Peyer's patch (tissue), 4 donors: ENCODE measurements at regions not wholly inside any gene's neighbourhood (a gene's known extent, or its start where the extent isn't known, plus 50 kb on each side); places are given as distances from the start of the nearest gene placed in this dataset.
A peak's percentile ranks its signal among the peaks of the same experiment; 100 is the strongest.

Experiments
- DNase-seq, 3 donors: peaks; one replicate each; pipeline ENCODE4 v3.0.0-alpha.2; 2017 to 2019
- H3K27ac ChIP-seq, 4 donors: fragments of 200-600 bp; sonication (generic); one replicate each; pipeline ENCODE4 v1.5.1; 2016 to 2019
- H3K27me3 ChIP-seq, 2 donors: fragments of 200-600 bp; sonication (generic); one replicate each; pipeline ENCODE4 v1.5.1; 2019
- H3K36me3 ChIP-seq, 3 donors: fragments of 200-600 bp; sonication (generic); one replicate each; pipeline ENCODE4 v1.5.1; 2016 to 2019
- H3K4me1 ChIP-seq, 4 donors: fragments of 200-600 bp; sonication (generic); one replicate each; pipeline ENCODE4 v1.5.1; 2016 to 2019
- H3K4me3 ChIP-seq, 4 donors: fragments of 200-600 bp; sonication (generic); 1 replicate in 3 of 4; 2 replicates in 1 of 4; pipeline ENCODE4 v1.5.1; 2016 to 2019; ENCODE audit warnings: mild to moderate bottlenecking in 1 of 4
- H3K9me3 ChIP-seq, 4 donors: fragments of 200-600 bp; sonication (generic); one replicate each; pipeline ENCODE4 v1.5.1; 2016 to 2019; ENCODE audit warnings: mild to moderate bottlenecking in 1 of 4
- POLR2A ChIP-seq, 2 donors: fragments of 450-650 bp; IDR thresholded peaks; one replicate each; pipeline ENCODE4 v1.5.1; 2017; ENCODE audit warnings: antibody characterized with exemption in 2 of 2, mild to moderate bottlenecking in 2 of 2, moderate library complexity in 2 of 2
- TF ChIP-seq, protein P1 (sequence below), 6 experiments: fragments of 450-650 bp in 4 of 6; fragments of 200-600 bp in 2 of 6; sonication (generic) in 1 of 6; IDR thresholded peaks; one replicate each; pipeline ENCODE4 v1.5.1; 2017 to 2019; ENCODE audit warnings: antibody characterized with exemption in 6 of 6, mild to moderate bottlenecking in 3 of 6, moderate library complexity in 1 of 6

DNA sequence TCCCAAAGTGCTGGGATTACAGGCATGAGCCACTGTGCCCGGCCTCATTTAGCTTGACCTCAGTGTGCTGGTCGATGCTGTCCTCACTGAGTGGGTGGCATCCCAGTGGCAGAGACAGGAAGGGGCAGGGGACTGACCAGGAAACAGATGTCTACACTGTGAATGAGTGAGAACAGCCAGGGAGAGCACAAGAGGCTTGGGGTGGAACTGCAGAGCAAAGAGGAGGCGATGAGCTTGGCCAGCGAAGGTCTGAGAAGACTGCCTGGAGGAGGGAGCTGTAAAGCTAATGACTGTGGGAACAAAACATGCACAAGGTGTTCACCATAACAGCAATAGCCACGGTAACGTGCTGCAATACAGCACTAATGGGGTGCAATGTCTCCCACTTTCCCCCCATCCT lies 57.2 kb upstream of the BEGAIN start:
- no peaks in the 10 kb centered on the region for H3K9me3 ChIP-seq
- H3K4me3 ChIP-seq, result no peak overlapping the region
- peaks cover 4 to 59% (median 6%) of the 10 kb centered on the region in 4 donors for H3K4me1 ChIP-seq
- no peaks in the 10 kb centered on the region for H3K36me3 ChIP-seq
- TF ChIP-seq, protein P1, sequence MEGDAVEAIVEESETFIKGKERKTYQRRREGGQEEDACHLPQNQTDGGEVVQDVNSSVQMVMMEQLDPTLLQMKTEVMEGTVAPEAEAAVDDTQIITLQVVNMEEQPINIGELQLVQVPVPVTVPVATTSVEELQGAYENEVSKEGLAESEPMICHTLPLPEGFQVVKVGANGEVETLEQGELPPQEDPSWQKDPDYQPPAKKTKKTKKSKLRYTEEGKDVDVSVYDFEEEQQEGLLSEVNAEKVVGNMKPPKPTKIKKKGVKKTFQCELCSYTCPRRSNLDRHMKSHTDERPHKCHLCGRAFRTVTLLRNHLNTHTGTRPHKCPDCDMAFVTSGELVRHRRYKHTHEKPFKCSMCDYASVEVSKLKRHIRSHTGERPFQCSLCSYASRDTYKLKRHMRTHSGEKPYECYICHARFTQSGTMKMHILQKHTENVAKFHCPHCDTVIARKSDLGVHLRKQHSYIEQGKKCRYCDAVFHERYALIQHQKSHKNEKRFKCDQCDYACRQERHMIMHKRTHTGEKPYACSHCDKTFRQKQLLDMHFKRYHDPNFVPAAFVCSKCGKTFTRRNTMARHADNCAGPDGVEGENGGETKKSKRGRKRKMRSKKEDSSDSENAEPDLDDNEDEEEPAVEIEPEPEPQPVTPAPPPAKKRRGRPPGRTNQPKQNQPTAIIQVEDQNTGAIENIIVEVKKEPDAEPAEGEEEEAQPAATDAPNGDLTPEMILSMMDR (IDR thresholded peaks at IDR 0.05), result peak in 1 of 6 experiments; percentile 9
- TF ChIP-seq POLR2A (IDR thresholded peaks at IDR 0.05), result no peak
- no peaks in the 10 kb centered on the region for H3K27me3 ChIP-seq
- no peak overlapping the region for H3K27ac ChIP-seq
- no peak for DNase-seq

DNA sequence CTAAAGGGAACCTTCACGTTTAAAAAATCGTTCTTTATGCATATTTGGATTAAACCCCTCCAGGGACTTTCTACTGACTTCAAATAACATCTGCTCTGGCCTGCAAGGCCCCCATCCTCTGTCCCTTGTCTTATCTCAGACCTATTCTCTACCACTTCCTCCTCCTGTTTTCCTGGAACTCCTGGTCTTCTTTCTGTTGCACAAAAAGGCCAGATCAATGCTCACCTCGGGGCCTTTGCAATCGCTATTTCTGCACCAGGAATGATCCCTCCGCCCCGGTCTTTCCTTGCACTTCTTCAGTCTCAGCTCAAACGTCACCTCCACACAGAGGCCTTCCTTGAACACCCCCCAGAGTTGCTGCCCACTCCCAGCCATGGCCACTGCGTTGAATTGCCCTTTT lies 57.6 kb upstream of the BEGAIN start:
- TF ChIP-seq, protein P1 (IDR thresholded peaks at IDR 0.05), result no peak
- no peak for TF ChIP-seq POLR2A (IDR thresholded peaks at IDR 0.05)
- H3K4me3 ChIP-seq, result no peak overlapping the region

DNA sequence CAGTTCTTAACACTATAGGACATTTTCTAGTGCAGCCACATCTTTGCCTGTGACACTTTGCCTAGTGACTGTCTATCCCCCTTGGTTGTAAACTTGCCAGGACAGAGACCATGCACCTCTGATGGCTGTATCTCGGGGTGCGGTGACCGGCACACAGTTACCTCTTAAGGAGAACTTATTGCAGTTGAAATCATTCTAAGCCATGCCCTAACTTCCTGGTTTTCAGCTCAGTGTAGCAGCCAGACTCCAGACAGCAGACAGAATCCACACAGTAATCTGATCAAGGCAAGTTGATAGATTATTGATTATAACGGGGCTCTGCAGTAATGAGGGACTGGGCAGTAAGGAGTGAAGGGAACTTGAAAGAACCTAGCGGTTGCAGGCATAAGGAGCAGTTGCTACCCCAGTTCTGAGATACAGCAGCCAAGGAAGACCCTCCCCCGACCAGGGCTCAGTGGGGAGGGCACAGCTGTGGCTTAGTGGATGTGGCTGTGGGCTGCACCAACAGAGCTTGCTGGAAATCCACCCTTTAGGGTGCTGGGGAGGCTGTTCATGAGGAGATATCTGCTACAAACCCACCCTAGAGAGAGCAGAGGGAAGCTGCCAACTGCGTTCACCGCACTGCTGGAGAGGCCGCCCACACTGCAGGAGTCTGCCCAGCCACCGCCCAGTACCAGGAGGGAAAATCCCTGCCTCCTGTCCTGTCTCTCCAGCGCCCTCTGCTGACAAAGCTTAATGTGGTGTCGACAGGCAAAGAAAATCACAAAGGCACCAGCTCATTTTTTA lies 58.2 kb upstream of the BEGAIN start:
- DNase-seq, result peak; percentile 73 to 95 (median 88)
- H3K27me3 ChIP-seq, result no peaks in the 10 kb centered on the region
- no peaks in the 10 kb centered on the region for H3K36me3 ChIP-seq
- H3K4me3 ChIP-seq, result no peak overlapping the region
- no peak for TF ChIP-seq POLR2A (IDR thresholded peaks at IDR 0.05)
- TF ChIP-seq, protein P1 (IDR thresholded peaks at IDR 0.05), result peak in 4 of 6 experiments; percentile 63 to 91 (median 90)
- H3K27ac ChIP-seq, result peak overlapping the region in 2 of 4 donors; percentile 33 to 50
- H3K9me3 ChIP-seq, result no peaks in the 10 kb centered on the region
- peaks cover 0 to 61% (median 5%) of the 10 kb centered on the region in 4 donors for H3K4me1 ChIP-seq

More for the DNA sequence above, 57.6 kb upstream of the BEGAIN start:
- no peaks in the 10 kb centered on the region for H3K36me3 ChIP-seq
- H3K27ac ChIP-seq, result no peak overlapping the region
- DNase-seq, result no peak
- no peaks in the 10 kb centered on the region for H3K9me3 ChIP-seq
- peaks cover 2 to 62% (median 5%) of the 10 kb centered on the region in 4 donors for H3K4me1 ChIP-seq
- H3K27me3 ChIP-seq, result no peaks in the 10 kb centered on the region

DNA sequence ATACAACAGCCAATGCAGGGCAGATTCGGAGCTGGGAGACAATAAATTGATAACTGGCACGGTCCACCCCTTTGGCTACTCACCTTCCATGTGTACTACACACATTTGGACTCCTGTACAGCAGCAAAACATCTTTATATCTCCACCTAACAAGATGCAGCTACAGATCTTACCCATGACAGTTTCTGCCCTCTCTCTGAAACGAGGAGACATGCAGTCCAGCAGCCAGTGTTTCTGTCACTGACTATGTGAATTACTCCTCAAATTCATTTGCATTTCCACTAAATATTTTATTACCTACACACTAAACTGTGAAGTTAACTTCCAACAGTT lies 58.7 kb upstream of the BEGAIN start:
- Histone ChIP-seq H3K36me3 (no peaks in the 10 kb centered on the region), H3K27me3 (no peaks in the 10 kb centered on the region), H3K27ac (peak overlapping the region in 1 of 4 donors; percentile 50), H3K4me3 (no peak overlapping the region), H3K9me3 (no peaks in the 10 kb centered on the region), H3K4me1 (peaks cover 0 to 56% (median 5%) of the 10 kb centered on the region in 4 donors)
- no peak for DNase-seq
- no peak for TF ChIP-seq POLR2A (IDR thresholded peaks at IDR 0.05)
- TF ChIP-seq, protein P1 (IDR thresholded peaks at IDR 0.05), result no peak

DNA sequence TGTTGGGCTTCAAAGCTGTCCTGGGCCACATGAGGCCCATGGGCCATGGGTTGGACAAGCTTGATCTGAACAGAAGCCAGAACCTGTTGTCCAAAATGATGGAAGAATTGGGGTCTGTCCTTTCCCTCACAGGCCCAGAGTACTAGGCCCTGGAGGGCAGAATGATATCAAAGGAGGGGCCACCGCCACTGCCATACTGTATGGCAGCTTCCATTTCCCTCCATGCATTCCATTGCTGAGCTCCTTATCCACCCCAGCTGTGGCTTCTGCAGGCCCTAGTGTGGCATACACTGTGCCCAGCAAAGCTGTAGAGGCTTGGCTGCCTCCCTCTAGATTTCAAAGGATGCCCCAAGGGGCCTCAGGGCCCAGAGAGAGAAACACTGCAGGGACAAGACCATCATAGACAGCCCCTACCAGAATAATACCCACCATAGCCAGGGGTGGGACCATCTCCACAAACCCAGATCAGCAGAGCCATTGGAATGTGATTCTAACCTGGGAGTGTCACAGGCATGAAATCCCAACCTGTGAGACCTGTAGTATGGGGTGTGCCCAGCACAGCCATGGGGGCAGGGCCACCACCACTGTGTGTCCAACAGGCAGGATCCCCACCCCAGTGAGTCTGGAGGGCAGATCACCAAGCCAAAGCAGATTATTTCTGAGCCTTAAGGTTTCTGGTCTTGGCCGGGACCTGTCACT lies 61.4 kb upstream of the BEGAIN start:
- peak in 1 of 3 donors; percentile 76 for DNase-seq
- peak overlapping the region in 1 of 4 donors; percentile 30 for H3K4me3 ChIP-seq
- TF ChIP-seq, protein P1 (IDR thresholded peaks at IDR 0.05), result no peak
- peak in 1 of 2 donors; percentile 33 for TF ChIP-seq POLR2A (IDR thresholded peaks at IDR 0.05)
- H3K27ac ChIP-seq, result peak overlapping the region in 3 of 4 donors; percentile 59 to 85 (median 75)
- H3K4me1 ChIP-seq, result peaks cover 0 to 36% (median 5%) of the 10 kb centered on the region in 4 donors
- no peaks in the 10 kb centered on the region for H3K36me3 ChIP-seq
- no peaks in the 10 kb centered on the region for H3K9me3 ChIP-seq
- no peaks in the 10 kb centered on the region for H3K27me3 ChIP-seq
